GM13977 (cell line): ENCODE measurements at regions not wholly inside any gene's neighbourhood (a gene's known extent, or its start where the extent isn't known, plus 50 kb on each side); places are given as distances from the start of the nearest gene placed in this dataset.

Experiments
- DNase-seq: peaks from one replicate; pipeline ENCODE4 v3.0.0; 2012; ENCODE audit warnings: low spot score
- in situ Hi-C: fragments of 300-500 bp; cut with MboI; formaldehyde crosslinking; loops from one replicate; pipeline ENCODE4 v1.12.0; 2022; ENCODE audit warnings: low sequenced_read_pairs, low pct_unique_long_range_greater_than_20kb, mixed read lengths, inconsistent platforms; ENCODE audit not compliant: unreplicated experiment
- TF ChIP-seq, protein P1 (sequence below): IDR thresholded peaks from 2 replicates; pipeline ENCODE4 v1.5.1; 2012; ENCODE audit warnings: mild to moderate bottlenecking, control low read depth; ENCODE audit not compliant: insufficient read depth; ENCODE audit errors: extremely low read depth, missing control alignments

DNA sequence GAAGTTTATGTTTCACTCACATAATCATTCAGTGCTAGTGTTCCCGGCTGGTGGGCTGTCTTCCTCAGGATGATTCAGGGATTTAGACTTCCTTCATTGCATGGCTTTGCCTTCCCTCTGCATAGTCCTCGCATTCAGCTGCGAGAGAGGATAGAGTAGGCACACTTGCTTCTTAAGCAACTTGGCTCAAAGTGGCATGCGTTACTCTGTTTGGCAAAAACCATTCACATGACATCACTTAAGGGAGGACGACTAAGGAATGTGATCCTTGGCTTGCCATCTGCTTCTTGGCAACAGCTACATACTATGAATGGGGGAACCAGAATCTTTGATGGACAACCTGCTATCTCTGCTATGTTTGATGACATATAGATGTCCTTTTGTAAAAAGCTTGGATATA lies 359.3 kb downstream of the TDRD3 start:
- DNase-seq: no peak

GRCh38 chr13:60755380-60756163 lies 358.6 kb downstream of the TDRD3 start:
- DNase-seq: no peak
- in situ Hi-C loops: no loop called here
- TF ChIP-seq, protein P1, sequence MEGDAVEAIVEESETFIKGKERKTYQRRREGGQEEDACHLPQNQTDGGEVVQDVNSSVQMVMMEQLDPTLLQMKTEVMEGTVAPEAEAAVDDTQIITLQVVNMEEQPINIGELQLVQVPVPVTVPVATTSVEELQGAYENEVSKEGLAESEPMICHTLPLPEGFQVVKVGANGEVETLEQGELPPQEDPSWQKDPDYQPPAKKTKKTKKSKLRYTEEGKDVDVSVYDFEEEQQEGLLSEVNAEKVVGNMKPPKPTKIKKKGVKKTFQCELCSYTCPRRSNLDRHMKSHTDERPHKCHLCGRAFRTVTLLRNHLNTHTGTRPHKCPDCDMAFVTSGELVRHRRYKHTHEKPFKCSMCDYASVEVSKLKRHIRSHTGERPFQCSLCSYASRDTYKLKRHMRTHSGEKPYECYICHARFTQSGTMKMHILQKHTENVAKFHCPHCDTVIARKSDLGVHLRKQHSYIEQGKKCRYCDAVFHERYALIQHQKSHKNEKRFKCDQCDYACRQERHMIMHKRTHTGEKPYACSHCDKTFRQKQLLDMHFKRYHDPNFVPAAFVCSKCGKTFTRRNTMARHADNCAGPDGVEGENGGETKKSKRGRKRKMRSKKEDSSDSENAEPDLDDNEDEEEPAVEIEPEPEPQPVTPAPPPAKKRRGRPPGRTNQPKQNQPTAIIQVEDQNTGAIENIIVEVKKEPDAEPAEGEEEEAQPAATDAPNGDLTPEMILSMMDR: no peak

More for the DNA sequence above, 359.3 kb downstream of the TDRD3 start:
- in situ Hi-C loops: no loop called here
- TF ChIP-seq, protein P1: no peak

- in situ Hi-C loops: no loop called here
- no peak for DNase-seq
- TF ChIP-seq, protein P1: no peak
These were observed 357.4 kb downstream of the TDRD3 start for GRCh38 chr13:60754211-60755090.

- TF ChIP-seq, protein P1: no peak
- DNase-seq: no peak
- in situ Hi-C loops: no loop called here
These were observed 356.6 kb downstream of the TDRD3 start for GRCh38 chr13:60753641-60754040.

DNA sequence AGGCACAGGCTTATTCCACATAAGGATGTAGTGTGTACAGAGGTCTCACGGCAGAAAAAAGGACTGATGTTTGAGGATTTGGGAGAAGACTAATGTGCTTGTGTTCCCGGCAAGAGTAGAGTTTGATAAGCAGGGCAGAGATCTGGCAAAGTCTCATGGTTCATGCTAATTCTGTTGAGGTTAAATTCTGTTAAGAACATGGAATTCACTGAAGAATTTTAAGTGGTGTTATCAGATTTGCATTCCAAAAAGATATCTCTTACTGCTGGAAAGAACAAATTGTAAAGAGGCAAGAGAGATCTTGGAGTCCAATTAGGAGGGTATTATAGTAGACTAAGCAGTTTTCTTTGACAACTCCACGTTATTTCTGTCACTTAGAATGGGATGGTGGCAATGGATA lies 348.3 kb downstream of the TDRD3 start:
- DNase-seq: no peak
- in situ Hi-C loops: no loop called here
- TF ChIP-seq, protein P1: no peak

DNA sequence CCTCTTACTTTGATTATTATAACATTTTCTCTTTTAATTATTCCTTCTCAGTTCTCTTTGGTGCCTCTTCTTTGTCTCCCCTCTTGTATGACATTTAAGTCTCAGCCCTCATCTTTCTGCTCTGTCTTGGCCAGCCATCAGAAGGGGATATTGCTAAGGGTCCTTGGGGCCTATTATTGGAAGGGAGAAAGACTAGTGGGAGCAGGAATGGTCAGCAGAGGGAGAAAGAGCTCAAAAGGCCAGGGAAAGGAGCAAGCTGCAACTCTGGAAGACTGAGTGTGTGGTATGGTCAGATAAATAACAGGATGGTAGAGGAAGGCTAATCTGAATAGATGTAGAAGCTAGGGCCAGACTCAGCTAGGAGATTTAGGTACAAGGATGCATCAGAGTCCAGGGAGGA lies 336.9 kb downstream of the TDRD3 start:
- in situ Hi-C loops: no loop called here
- no peak for DNase-seq
- TF ChIP-seq, protein P1: no peak
